ENCODE measurements at regions not wholly inside any gene's neighbourhood (a gene's known extent, or its start where the extent isn't known, plus 50 kb on each side); places are given as distances from the start of the nearest gene placed in this dataset.
A peak's percentile ranks its signal among the peaks of the same experiment; 100 is the strongest.

DNA sequence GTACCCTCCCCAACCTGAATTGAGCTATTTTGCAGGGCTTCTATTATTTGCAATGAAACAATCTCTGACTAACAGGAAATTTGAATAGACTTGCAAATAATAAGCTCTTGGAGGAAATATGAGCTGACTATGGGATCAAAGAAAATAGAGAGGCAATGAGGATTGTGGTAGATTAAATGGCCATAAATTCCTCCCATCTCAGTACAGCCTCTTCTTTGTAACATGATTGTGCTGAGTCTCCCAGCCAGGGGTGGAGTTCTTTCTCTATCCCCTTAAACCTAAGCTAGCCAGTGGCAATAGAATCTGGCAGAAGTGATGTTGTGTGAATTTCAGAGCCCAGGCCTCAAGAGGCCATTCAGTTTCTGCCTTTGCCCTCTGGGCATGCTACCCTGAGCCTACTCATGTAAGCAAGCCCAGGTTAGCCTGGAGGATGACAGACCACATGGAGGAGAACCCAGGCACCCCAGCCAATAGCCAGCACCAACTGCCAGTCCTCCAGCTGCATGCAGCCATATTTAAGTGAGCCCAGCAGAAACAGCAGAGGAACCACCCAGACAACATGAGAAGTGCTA, 86.8 kb upstream of the TP53I11 start:
- DNase-seq = no peak

DNA sequence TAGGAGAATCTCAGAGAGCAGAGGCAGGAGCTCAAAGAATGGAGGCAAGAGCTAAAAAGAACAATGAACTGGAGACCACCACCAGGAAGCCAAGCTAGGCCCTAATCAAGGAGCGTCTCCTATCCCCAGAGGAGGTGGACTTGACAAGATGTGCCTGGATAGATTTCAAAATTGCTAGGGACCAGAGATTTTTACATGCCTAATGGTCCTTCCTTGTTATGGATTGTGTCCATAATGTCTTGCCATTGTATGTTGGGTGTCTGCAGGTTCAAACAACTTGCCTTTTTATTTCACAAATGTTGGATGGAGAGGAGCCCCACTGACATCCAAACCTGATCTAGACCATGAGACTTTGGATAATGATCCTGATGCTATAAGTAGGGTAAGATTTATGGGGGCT, 88.2 kb upstream of the TP53I11 start:
- no peak for DNase-seq

DNA sequence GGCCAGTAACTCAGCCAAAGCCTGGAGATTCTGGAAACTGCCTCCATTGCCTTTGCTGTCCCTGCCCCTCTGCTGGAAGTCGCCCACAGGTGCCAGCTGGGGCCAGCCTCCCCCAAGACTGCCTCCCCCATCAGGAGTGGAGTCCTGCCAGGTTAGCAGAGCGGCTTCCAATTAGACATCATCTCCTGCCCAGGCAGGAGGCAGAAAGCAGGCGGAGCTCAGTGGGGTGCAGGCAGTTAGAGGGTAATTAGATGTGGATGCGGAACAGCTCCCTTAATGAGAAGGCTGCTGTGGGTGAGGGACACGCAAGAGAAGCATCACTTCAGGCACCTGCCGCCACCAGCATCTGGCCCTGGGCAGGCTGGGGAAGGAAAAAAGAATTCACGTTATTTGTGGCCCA, 90.9 kb upstream of the TP53I11 start:
- DNase-seq = no peak

DNA sequence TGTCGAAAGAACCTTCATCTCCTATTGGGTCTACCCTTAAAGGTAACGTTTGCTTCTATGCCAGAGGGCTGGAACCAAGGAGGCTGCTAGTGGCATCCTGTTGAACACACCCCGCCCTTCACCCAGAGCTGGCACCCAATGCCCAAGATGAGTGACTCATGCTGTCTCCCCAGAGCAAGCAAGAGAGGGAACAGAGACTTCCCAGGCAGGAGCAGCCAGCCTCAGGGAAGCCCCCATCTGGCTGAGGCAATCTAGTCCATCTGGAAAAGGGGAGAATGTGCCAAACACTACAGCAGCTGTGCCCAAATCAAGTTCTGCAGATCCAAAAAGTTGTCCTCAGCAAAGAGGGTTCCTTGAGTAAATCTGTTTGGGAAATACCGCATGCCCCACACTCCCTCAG, 91.9 kb upstream of the TP53I11 start:
- peak in 1 of 2 donors; percentile 12 for DNase-seq

DNA sequence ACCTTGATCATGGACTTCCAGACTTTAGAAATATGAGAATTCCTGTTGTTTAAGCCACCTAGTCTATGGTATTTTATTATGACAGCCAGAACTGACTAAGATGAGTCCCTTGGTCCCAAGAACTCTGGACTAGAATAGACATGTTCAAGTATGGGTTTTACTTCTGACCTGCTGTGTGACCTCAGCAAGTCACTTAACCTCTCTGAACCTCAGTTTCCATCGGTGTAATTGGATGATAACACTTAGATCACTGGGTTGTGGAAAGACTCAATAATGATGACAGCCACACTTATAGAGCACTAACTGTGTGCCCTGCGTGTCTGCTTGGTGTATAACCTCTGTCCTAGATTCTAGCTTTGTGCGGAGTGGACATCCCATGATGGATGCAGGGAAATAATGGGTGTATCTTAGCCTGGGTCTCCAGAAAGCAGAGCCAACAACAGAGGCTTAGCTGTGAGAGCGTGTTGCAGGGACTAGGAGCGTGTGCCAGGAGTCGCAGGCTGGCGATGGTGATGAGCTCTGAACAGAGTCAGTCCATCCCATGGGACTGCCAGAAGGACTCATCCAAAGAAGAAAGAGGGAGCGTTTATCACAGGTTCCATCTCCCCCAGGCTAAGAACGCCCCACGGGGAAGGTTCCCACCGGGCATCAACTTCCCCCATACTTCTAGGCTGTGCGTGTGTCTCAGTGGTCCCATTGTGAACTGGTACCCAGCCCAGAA, 93.2 kb upstream of the TP53I11 start:
- no peak for DNase-seq

DNA sequence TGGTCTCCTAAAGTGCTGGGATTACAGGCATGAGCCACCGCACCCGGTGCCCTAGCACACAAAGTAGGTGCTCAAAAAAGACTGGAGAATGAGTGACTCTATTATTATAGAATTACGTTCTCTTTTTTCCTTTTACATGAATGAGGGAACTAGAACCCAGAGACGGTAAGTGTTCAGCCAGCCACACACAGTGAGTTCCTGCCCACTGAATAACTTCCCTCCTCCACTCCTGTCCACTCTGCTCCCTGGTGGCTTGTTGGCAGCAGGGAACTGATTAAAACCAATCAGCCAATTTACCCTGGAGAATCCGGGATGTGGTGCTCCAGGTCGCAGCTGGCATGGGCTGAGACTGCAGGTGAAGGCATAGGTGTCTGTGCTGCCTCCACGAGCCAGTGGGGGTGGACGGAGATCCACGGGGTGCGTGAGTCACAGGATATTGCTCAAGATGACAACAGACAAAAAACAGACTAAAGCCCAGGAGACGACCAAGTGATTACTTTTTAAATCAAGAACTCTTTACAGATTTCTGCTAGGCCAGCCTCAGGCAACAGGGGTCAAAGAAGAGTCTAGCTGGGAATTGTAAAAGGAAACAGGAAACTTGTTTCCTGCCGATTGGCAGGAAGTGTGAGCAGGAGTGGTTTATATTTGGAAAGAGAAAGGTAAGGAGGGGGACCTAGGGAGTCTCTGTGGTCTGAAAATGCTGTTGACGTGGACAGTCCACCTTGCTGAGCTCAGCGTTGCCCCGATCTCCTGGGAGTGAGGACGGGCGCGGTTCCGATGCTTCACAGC, 95.2 kb upstream of the TP53I11 start:
- DNase-seq = peak; percentile 87 to 88

DNA sequence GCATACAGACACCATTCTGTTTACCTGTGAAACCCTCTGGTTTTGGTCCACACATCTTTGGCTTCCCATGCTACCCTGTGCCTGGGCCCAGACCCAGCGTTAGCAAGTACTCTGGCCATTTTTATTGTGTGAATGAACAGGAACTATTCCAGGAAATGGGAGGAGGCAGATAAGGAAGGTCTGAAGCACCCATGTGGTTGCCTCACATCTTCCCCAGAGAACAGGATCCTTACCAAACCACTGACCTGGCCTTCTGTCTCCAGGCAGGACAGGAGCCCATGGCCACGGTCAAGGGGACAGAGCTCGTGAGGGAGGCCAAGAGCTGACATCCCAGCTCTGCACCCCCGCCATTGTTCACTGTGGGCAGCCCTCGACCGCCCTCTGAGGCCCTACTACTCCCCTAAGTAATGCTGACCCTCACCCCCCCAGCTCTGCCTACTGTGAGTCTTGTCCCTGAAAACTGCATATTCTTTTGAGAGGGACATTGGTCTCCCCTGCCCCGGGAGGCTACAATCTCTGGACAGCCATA, 97.7 kb upstream of the TP53I11 start:
- DNase-seq = peak; percentile 35 to 54

DNA sequence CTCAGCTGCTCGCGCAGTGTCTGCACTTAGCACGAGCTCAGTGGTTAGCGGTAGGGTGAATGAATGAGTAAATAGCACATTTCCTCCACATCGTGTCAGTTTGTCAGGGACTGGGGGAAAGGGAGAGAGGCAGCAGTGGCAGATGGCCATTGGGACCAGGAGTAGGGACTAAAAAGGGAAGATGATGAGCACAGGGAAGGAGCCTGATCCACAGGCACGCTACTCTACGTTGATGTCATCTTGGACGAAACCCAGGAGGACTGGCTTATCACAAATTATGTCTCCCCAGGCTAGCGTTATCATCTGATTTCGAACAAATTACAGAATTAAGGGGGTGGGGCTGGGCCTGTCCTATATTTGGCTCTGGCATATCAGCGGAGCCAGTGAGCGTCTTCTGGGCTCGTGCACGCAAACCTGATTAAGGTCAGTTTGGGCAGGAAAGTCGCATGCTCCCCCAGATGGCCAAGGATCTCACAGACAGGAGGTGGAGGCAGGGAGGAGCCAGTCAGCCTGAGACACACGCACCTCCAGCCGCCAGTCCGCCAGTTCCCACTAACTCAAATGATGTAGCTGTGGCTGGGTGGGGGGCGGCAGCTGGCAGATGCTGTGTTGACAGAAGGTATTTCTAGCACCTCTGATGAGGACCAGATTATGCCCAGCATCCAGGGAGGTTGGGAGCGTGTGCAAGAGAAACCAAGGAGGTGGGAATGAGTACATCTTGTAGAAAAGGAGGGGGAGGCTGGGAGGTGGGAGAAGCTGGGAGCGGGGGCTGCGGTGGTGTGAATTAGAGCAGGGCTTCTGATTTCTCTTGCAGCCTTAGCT, 97.4 kb upstream of the PRDM11 start:
- peak; percentile 5 to 41 for DNase-seq

DNA sequence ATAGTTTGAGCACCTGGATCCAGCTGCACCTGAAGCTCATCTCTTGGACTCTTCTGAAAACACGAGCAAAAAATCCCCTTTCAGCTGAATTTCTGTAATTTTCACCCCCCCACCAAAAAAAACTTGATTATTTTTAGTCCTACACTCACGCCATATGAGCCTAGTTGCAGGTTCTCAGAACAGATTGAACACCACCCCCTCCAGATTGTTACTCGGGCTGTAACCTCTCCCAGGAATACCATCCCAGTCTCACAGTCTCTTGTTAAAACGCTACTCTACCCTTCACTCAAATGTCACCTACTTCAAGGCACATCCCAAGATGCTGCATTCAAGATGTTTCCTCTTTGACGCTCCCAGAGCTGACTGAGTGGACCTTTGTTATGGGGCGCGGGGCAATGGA, 96.3 kb upstream of the PRDM11 start:
- no peak for DNase-seq

DNA sequence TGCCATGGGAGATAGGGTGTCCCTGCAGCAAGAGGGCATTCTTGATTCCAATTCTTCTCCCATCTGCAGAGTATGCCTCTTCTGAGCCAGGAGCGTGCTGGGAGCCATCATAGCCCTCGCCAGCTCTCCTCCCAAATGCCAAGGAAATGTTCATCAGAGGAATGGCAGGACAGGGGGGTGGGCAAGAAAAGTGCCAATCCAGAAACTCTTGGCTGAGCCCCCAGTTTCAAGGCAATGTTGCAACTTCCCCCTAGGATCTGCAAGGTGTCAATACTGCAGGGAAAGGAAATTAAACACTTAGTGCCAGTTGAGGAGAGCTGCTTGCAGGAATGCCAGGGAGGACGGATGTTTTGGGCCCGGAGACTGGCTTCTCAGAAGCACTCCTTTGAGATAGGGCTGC, 94.8 kb upstream of the PRDM11 start:
- DNase-seq = no peak

DNA sequence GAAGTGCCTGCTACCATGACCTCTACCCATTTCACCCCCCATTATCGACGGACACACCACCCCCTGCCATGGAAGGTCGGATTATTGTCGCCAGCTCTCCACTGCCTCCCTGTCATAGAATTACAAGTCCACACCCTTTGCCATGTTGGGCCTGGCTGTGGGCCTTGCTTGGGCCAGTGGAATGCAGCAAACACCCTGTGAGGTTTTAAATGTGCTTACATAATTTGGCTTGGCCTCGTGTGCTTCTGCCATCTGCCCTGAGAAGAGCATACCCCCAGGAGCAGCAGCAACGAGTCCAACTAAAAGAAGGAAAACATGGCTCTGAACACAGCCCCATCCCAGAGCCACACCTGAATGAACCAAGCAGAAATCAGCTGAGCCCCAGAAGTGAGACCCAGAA, 94.1 kb upstream of the PRDM11 start:
- no peak for DNase-seq

DNA sequence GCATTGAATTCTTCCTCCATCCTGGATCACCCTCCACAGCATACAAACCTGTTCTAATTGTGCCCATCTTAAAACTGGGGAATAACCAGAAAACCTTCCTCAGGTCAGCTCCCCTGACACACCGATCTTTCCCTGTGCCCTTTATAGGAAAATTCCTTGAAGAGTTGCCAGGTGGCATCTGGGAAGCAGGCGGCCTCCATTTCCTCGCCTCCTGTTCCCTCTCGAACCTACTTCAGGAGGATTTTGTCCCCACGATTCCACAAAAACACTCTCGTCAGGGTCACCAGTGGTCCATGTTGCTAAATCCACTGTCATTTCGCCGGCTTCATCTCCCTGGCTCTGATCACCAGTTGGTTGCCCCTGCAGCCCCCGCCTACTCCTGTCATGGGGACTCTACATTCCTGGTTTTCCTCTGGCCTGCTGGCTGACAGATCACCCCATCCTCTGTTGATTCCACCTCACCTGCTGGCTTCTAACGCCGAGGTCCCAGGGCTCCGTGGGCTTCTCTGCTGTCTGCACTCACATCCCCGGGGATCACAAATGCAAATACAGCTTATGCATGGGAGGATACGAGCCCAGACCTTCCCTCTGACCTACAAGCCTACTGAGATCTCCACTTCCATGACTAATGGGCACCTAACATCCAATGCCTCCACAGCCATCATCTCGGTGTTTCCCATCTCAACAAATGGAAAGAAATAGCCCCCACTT, 92.5 kb upstream of the PRDM11 start:
- DNase-seq = no peak

DNA sequence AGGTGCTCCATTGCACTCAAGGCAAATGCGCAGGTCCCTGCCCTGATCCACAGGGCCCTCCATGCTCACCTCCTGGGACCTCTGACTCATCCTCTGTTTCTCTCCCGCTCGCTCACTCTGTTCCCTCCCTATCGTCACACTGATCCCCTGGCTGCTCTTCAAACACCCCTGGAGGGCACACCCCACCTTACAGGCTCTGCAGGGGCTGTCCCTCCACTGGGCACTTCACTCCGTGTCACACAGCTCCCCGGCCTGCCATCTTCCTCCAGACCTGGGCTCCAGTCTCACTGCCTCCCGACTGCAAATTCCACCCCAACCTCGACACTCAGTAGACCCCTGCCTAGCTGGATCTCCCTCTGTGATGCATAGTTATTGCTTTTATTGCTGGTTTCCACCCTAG, 91.5 kb upstream of the PRDM11 start:
- no peak for DNase-seq

DNA sequence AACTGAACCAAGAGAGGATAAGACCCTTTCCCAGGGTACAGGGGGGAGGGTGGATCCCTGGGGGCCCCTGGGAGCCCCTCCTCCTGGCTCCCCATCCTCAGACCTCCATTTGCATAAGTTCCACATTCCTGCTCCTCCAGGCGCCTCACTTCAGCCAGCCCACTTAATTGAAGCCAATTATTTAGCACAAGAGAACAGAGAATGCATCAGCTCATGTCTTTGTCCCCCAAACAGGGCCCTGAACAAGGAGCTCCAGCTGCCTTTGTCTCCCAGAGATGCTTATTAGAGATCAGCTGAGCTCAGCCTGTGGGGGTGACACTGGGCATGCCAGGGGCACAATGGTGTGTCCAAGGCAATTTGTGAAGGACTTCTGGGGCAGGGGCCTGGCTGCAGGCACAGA, 89.9 kb upstream of the PRDM11 start:
- DNase-seq = no peak

DNA sequence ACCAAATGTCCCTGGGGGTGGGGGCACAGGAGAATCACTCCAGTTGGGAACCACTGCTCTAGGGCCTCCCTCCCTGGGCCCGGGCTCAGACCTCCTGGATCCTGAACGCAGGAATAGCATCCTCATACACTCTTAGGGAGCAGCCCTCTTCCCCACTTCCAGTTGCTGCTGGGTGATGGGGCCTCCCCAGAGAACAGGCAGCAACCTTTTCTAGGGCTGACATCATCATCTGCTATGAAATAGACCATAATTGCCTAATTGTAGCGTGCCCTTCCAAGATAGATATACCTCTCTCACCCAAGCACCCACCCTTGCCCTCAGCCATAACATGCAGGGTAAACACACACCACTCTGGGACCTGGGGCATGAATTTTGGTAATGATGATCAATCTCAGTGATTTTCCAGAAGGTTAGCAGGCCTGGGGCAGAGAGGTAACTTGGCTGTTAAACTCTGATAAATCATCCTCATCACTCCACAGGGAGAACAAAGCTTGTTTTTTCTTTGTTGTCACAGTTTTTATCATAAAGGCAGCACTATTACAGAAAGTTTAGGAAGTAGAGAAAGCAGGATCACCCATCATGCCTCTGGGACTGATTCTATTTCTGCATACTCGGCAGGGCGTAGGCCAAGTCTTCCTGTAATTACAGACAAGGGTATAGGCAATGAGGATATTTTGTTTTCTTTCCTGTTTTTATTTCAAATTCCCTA, 88.3 kb upstream of the PRDM11 start:
- DNase-seq = peak; percentile 56 to 62

DNA sequence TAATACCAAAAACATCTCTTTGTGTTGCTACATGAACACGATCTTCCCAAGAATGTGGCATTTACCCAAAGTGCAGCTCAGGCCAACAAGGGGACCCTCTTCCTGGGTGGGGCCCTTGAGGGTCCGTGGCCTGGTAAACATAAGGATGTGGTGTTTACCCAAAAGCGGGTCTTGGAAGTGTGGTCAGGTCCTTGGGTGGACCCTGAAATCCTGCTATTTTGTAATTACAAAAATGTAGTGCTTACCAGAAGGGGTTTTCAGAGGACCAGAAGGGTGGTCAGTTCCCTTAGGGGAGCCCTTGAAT, 87.8 kb upstream of the PRDM11 start:
- DNase-seq = no peak

DNA sequence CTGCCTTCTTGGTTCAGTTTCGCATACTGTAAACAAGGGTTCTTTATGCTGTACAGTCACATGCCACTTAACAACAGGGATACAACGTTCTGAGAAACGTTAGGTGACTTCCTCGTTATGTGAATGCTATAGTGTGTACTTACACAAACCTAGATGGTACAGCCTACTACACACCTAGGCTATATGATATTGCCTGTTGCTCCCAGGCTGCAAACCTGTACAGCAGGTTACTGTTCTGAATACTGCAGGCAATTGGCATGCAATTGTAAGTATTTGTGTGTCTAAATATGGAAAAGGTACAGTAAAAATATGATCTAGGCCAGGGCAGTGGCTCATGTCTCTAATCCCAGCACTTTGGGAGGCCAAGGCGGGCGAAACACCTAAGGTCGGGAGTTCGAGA, 85.7 kb upstream of the PRDM11 start:
- no peak for DNase-seq

DNA sequence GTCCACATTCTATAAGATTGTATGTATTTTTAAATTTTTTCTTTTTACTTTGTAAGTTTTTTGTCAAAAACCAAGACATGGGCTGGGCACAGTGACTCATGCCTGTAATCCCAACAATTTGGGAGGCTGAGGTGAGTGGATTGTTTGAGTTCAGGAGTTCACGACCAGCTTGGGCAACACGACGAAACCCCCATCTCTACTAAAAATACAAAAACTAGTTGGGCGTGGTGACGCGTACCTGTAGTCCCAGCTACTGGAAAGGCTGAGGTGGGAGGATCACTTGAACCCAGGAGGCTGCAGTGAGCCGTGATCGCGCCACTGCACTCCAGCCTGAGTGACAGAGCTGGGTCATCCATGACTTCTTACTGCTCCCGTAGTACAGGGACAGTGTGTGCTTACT, 84.8 kb upstream of the PRDM11 start:
- no peak for DNase-seq

DNA sequence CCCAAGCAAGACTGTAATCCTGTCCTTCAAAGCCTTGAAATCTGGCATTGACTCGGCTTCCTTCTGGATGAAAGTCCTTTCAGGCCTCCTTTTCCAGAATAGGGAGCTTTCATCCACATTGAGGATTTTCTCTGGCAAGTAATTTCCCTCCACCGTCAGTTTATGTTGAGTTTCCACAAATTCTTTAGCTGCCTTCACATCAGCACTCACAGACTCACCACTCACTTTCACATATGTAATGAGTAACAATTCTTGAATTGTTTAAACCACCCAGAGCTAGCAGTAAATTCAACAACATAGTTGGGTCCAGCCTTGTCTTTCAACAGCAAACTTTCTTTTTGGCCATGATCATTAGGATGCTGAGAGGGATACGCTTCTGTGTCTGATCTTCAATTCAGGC, 84.3 kb upstream of the PRDM11 start:
- no peak for DNase-seq

DNA sequence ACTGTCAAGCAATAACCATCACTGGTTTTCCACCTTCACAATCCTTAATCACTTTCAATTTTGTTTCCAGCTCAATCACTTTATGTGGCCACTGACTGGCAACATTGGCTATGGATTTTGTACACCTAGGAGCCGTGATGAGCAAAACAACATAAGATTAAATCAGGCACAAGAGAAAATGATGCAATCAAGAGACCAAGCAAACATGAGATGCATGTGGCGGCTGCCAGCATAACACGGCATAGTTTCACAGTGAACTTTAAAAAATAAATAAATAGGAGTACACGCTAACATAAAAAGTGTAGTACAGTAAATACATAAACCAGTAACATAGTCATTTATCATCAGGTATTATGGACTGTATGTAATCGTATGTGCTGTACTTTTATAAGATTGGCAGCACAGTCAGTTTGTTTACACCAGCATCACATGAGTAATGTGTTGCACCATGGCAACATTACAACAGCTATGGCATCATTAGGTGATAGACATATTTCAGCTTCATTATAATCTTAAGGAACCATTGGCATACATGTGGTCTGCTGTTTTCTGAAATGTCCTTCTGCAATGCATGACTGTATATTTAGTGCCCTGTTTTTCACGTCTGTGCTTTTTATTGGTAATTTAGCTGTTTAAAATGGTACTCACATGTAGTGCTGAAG, 83.3 kb upstream of the PRDM11 start:
- peak; percentile 57 to 65 for DNase-seq

DNA sequence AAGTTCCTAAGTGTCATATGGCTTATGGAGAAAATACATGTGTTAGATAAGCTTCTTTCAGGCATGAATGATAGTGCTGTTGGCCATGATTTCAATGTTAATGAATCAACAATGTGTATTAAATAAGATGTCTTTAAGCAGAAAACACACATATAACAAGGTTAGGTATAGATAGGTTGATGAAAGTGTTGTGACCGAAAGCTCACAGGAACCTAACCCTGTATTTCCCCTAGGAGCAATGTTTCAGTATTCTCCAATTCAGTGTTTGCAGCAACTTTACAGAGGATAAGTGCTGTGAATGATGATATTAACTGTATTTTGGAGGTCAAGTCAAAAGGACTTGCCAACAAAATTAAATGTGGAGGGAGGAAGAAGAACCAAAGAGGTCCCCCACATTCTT, 82.8 kb upstream of the PRDM11 start:
- DNase-seq = no peak
